Medulla oblongata (tissue), 1 donor: ENCODE measurements at regions not wholly inside any gene's neighbourhood (a gene's known extent, or its start where the extent isn't known, plus 50 kb on each side); places are given as distances from the start of the nearest gene placed in this dataset.

Experiments
- DNase-seq: peaks from one replicate; pipeline ENCODE4 v3.0.0-alpha.2; 2015; ENCODE audit errors: extremely low spot score

GRCh38 chr15:69735121-69735520 lies 282.5 kb downstream of the RPLP1 start:
- peak; percentile 40 for DNase-seq

GRCh38 chr15:69736161-69736560 lies 283.5 kb downstream of the RPLP1 start:
- no peak for DNase-seq

GRCh38 chr15:69737916-69738315 lies 285.3 kb downstream of the RPLP1 start:
- DNase-seq = no peak

GRCh38 chr15:69740684-69741083 lies 288.1 kb downstream of the RPLP1 start:
- no peak for DNase-seq

- no peak for DNase-seq
These were observed 289.7 kb downstream of the RPLP1 start for GRCh38 chr15:69742361-69742760.

GRCh38 chr15:69743091-69743490 lies 290.5 kb downstream of the RPLP1 start:
- no peak for DNase-seq

GRCh38 chr15:69744391-69745162 lies 292.0 kb downstream of the RPLP1 start:
- DNase-seq = no peak

GRCh38 chr15:69747193-69747592 lies 294.6 kb downstream of the RPLP1 start:
- DNase-seq = no peak

- DNase-seq = no peak
These were observed 295.5 kb downstream of the RPLP1 start for GRCh38 chr15:69748131-69748530.

- no peak for DNase-seq
These were observed 296.1 kb downstream of the RPLP1 start for GRCh38 chr15:69748576-69749185.

- DNase-seq = no peak
These were observed 296.7 kb downstream of the RPLP1 start for GRCh38 chr15:69749274-69749673.

- no peak for DNase-seq
These were observed 297.2 kb downstream of the RPLP1 start for GRCh38 chr15:69749797-69750196.

- DNase-seq = no peak
These were observed 297.6 kb downstream of the RPLP1 start for GRCh38 chr15:69750253-69750652.

- DNase-seq = no peak
These were observed 298.5 kb downstream of the RPLP1 start for GRCh38 chr15:69751147-69751546.

- DNase-seq = no peak
These were observed 298.9 kb downstream of the RPLP1 start for GRCh38 chr15:69751566-69751965.

- DNase-seq = no peak
These were observed 301.2 kb downstream of the RPLP1 start for GRCh38 chr15:69753867-69754266.

- no peak for DNase-seq
These were observed 301.7 kb downstream of the RPLP1 start for GRCh38 chr15:69754313-69754712.

- DNase-seq = no peak
These were observed 303.1 kb downstream of the RPLP1 start for GRCh38 chr15:69755551-69756310.

- no peak for DNase-seq
These were observed 303.8 kb downstream of the RPLP1 start for GRCh38 chr15:69756440-69756839.

- no peak for DNase-seq
These were observed 304.6 kb downstream of the RPLP1 start for GRCh38 chr15:69757186-69757585.

GRCh38 chr15:69758291-69758771 lies 305.7 kb downstream of the RPLP1 start:
- DNase-seq = no peak
